Activated T-helper 1 cell treated with anti-CD3 and anti-CD28 coated beads, Interleukin-12 subunit alpha, Interleukin-12 subunit beta, Interleukin-2, Interleukin-4 antibody, amounts not matched to agents 30 ng/mL and 10 ng/mL and 1 ng/mL, durations not matched to agents 14 hours and 24 hours and 36 hours (primary cell): ENCODE measurements at regions not wholly inside any gene's neighbourhood (a gene's known extent, or its start where the extent isn't known, plus 50 kb on each side); places are given as distances from the start of the nearest gene placed in this dataset.

ENCODE experiments used
- DNase-seq: peaks from one replicate; pipeline ENCODE4 v3.0.0; 2021; ENCODE audit warnings: low spot score
- H3K27ac Mint-ChIP-seq: one replicate; pipeline ENCODE4 v1.8.0; 2021; ENCODE audit warnings: mild to moderate bottlenecking, mixed read lengths
- H3K27me3 Mint-ChIP-seq: one replicate; pipeline ENCODE4 v1.8.0; 2022; ENCODE audit warnings: mild to moderate bottlenecking, moderate library complexity, mixed read lengths; ENCODE audit not compliant: insufficient read depth
- H3K36me3 Mint-ChIP-seq: one replicate; pipeline ENCODE4 v1.8.0; 2021; ENCODE audit warnings: low read depth, mixed read lengths
- H3K4me1 Mint-ChIP-seq: one replicate; pipeline ENCODE4 v1.8.0; 2021; ENCODE audit warnings: low read depth, mixed read lengths
- H3K4me3 Mint-ChIP-seq: one replicate; pipeline ENCODE4 v1.8.0; 2021; ENCODE audit warnings: mild to moderate bottlenecking, moderate library complexity, mixed read lengths
- H3K9me3 Mint-ChIP-seq: one replicate; pipeline ENCODE4 v1.8.0; 2021; ENCODE audit warnings: mixed read lengths
- intact Hi-C: fragments of 100-400 bp; cut with micrococcal nuclease; formaldehyde crosslinking; loops from one replicate; pipeline ENCODE4 v1.15.1; 2024

DNA sequence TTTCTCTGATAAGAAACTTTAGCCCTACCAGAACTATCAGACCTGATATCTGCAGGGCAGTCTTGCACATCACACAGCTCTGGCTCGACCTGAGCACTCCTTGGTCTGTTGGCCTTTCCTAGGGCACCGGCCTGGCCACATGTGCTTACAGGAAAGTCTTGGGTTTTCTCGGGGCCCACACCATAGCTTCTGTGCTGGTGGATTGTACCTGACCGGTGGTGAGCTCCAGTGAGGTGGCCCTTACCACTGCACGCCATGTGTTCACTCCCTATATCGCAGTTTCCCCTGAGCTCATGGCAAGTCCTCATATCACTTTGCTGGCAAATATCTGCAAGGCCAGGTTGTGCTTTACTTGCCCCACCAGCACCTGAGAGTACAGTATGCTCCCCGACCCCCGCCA lies 2637.4 kb downstream of the ARAP2 start:
- intact Hi-C loops = no loop called here

DNA sequence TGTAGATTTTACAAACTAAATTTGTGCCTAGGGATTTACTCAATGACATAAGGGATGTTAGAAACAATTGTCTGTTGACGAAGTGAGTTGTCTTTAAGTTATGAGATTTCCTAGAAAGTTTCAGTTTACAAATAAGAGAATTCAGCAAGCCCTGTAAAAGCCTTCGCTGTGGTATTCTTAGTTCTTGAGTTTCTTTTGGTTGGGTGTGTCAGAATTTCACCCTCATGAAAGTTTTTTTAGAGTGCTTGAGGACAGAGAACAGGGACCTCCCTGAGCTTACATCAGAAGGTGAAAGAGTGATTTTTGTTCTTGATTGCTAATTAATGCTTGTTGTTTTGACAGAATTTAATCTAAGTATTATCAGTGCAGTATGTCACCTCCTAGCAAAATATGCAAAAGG lies 2628.2 kb downstream of the ARAP2 start:
- Mint-ChIP-seq H3K9me3 (peaks cover 14% of the 10 kb centered on the region), H3K27me3 (no peaks in the 10 kb centered on the region), H3K27ac (no peak overlapping the region), H3K4me1 (no peaks in the 10 kb centered on the region), H3K36me3 (no peaks in the 10 kb centered on the region), H3K4me3 (no peak overlapping the region)
- DNase-seq = no peak
- intact Hi-C loops = no loop called here

More for the DNA sequence above, 2637.4 kb downstream of the ARAP2 start:
- DNase-seq = no peak
- H3K27me3 Mint-ChIP-seq = no peaks in the 10 kb centered on the region
- no peaks in the 10 kb centered on the region for H3K4me1 Mint-ChIP-seq
- no peak overlapping the region for H3K27ac Mint-ChIP-seq
- H3K36me3 Mint-ChIP-seq = no peaks in the 10 kb centered on the region
- peaks cover 33% of the 10 kb centered on the region for H3K9me3 Mint-ChIP-seq
- H3K4me3 Mint-ChIP-seq = no peak overlapping the region

DNA sequence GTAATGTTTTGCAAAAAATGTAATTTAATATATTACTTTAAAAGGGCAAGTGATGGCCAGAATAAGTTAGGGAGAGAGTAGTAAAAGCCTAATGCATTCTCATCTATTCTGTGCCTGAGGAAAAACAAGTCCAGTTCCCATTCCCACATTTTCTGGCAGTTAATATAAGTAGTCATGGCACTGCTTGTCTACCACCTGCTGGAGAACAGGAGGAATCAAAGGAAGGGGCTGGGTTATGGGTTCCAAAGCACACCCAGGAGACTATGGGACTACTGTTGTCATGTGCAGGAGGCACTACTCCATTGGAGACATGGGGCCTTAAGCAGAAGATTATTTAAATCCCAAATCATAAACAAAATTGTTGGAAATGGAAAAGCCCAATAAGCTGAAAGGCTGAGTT lies 2618.6 kb downstream of the ARAP2 start:
- Mint-ChIP-seq H3K36me3 (no peaks in the 10 kb centered on the region), H3K4me3 (no peak overlapping the region), H3K27ac (no peak overlapping the region), H3K27me3 (no peaks in the 10 kb centered on the region), H3K4me1 (no peaks in the 10 kb centered on the region), H3K9me3 (peaks cover 16% of the 10 kb centered on the region)
- intact Hi-C loops = no loop called here
- no peak for DNase-seq

DNA sequence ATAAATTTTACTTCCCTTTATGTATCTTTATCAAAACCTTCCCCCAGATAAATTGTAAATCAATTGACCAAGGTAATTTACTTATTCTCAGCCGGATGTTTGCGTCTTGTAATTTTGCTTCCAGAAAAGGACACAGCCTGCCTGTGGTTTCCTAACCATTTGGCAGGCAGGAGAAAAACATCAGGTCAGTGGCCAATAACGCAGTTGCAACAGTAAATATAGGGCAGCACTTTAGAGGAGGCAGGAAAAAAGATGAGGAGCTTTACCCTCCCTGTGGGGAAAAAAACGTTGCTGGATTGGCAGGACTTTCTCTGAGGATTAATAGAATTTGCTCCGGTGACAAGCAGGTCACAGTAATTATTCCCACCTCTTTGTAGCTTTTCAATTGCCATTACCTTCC lies 2618.1 kb downstream of the ARAP2 start:
- no peak for DNase-seq
- Mint-ChIP-seq H3K4me1 (no peaks in the 10 kb centered on the region), H3K9me3 (peaks cover 15% of the 10 kb centered on the region), H3K4me3 (no peak overlapping the region), H3K27me3 (no peaks in the 10 kb centered on the region), H3K36me3 (no peaks in the 10 kb centered on the region), H3K27ac (no peak overlapping the region)
- intact Hi-C loops = no loop called here

DNA sequence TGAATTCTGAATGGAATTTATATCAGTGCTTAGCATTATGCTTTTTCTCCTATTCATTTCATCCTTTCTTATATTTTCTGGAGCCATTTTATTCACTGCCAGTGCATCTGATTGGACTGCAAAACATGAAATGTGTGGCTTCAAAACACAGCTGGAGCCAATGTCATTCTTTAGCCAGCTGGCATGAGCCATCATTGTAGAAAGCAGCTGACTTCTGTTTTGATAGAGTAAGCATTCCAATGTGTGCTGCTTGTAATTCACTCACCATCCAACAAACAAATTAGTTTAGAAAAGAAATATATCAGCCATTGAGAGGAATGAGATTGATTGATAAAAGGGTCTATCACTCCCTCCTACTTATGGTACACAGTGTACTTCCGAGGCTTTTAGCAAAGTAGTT lies 2616.0 kb downstream of the ARAP2 start:
- DNase-seq = no peak
- intact Hi-C loops = no loop called here
- Mint-ChIP-seq H3K4me1 (no peaks in the 10 kb centered on the region), H3K27ac (no peak overlapping the region), H3K36me3 (no peaks in the 10 kb centered on the region), H3K4me3 (no peak overlapping the region), H3K9me3 (peaks cover 17% of the 10 kb centered on the region), H3K27me3 (no peaks in the 10 kb centered on the region)

DNA sequence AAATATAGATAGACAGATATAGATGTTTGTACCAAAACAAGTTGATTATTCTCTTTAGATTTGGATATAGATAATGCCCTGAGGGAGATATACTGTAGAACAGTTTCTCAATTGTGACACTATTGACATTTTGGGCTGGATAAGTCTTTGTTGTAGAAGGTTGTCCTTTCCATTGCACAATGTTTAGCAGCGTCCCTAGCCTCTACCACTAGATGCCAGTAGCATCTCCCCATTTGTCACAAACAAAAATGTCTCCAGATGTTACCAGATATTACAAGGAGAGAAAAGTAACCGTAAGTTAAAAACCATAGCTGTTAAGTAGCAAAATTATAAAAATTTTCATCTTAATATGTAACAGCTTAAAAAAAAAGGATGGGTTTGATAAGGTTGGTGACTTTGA lies 2595.3 kb downstream of the ARAP2 start:
- no peaks in the 10 kb centered on the region for H3K36me3 Mint-ChIP-seq
- DNase-seq = no peak
- no peak overlapping the region for H3K4me3 Mint-ChIP-seq
- intact Hi-C loops = no loop called here
- H3K4me1 Mint-ChIP-seq = no peaks in the 10 kb centered on the region
- peaks cover 15% of the 10 kb centered on the region for H3K9me3 Mint-ChIP-seq
- no peak overlapping the region for H3K27ac Mint-ChIP-seq
- H3K27me3 Mint-ChIP-seq = no peaks in the 10 kb centered on the region

DNA sequence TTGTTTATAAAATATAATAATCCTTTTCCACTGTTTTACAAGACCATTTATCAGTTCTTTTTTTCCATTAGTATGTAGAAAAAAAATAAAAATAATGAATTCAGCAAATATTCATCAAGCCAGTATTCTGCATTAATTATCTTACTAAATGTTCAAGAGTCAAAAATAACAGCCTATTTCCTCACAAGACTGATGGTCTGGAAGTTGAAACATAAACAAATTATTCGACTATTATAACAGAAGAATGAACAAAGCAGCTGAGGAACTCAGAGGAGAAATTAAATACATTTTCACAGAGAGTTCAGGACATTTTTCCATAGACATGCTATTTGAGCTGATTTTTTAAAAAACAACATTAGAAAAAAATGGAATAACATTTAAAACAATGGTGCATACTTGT lies 2594.8 kb downstream of the ARAP2 start:
- no peak overlapping the region for H3K4me3 Mint-ChIP-seq
- H3K36me3 Mint-ChIP-seq = no peaks in the 10 kb centered on the region
- peaks cover 15% of the 10 kb centered on the region for H3K9me3 Mint-ChIP-seq
- H3K27ac Mint-ChIP-seq = no peak overlapping the region
- no peaks in the 10 kb centered on the region for H3K4me1 Mint-ChIP-seq
- no peaks in the 10 kb centered on the region for H3K27me3 Mint-ChIP-seq
- DNase-seq = no peak
- intact Hi-C loops = no loop called here

DNA sequence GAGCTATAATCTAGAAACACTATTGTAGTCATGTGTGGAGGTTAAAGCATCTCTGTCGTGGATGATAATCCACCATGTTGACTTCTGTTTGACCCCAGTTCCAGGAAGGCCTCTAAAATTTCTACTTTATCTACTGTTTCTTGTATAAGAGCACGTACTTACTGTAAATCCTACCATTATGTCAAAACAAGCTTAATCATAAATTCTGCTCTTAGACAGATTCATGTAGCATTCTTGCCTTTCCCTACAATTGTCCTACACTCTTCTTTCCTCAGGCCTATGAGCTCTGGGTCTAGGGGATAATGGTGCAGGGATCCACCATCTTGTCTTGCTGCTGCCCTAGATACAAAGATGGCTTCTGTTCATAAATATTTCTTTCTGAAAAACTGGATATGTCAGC lies 2594.3 kb downstream of the ARAP2 start:
- DNase-seq = no peak
- H3K4me1 Mint-ChIP-seq = no peaks in the 10 kb centered on the region
- no peak overlapping the region for H3K4me3 Mint-ChIP-seq
- H3K27me3 Mint-ChIP-seq = no peaks in the 10 kb centered on the region
- intact Hi-C loops = no loop called here
- H3K36me3 Mint-ChIP-seq = no peaks in the 10 kb centered on the region
- no peak overlapping the region for H3K27ac Mint-ChIP-seq
- H3K9me3 Mint-ChIP-seq = peaks cover 15% of the 10 kb centered on the region

DNA sequence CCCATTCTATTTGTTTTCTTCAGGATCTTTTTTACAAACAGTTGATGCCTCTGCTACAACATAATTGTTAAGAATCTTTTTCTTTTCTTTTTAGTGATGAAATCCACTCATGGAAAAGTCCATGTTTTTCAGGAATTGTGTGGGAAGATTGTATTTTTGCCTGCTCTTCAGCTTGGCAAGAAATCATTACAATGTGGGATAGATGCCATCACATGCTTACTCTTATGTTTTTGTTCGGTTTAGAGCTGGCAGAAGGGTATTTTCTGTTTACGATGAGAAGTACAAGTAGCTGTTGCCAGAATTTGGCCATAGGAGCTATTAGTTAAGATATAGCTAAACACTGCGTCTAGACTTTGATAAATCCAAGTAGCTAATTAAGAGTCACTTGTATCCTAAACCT lies 2585.3 kb downstream of the ARAP2 start:
- no peaks in the 10 kb centered on the region for H3K36me3 Mint-ChIP-seq
- no peak overlapping the region for H3K4me3 Mint-ChIP-seq
- no peaks in the 10 kb centered on the region for H3K27me3 Mint-ChIP-seq
- H3K9me3 Mint-ChIP-seq = peaks cover 23% of the 10 kb centered on the region
- intact Hi-C loops = no loop called here
- H3K27ac Mint-ChIP-seq = no peak overlapping the region
- no peak for DNase-seq
- no peaks in the 10 kb centered on the region for H3K4me1 Mint-ChIP-seq

DNA sequence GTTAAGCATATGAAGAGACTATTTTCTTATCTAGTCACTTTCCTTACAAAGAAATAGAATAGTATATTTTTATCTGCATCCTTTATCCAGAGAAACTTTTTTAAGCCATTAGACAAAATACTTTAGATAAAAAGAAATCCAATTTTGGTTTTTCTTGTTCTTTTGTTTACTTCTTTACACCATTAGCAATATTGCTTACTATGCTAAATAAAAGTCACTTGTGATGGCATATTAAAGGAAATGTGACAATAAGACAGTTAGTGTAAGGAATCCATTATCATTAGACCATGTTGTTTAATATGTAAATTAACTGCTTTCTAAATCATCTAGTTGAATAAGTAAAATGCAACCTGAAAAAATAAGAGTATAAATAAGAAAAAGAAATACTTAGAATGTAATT lies 2582.7 kb downstream of the ARAP2 start:
- no peak for DNase-seq
- Mint-ChIP-seq H3K4me1 (no peaks in the 10 kb centered on the region), H3K36me3 (no peaks in the 10 kb centered on the region), H3K27ac (no peak overlapping the region), H3K4me3 (no peak overlapping the region), H3K9me3 (peaks cover 37% of the 10 kb centered on the region), H3K27me3 (no peaks in the 10 kb centered on the region)
- intact Hi-C loops = no loop called here

DNA sequence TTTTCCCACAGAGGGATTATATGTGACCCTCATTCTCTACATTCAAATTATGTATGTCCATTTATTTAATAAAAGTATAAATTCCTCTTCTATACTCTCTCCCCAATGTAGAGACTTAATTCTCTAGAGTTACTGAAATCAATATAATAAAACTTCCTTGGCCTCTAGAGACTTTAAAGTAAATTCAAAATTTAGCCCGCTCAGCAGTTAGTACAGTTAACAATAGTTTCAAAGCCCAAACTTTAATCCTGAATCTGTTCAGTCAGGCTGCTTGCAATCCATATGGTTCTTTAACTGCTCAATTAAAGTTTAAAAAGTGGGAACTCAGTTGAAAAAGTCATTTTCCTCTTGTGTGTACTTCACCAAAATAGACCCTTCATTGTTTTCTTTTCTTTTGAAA lies 2558.4 kb downstream of the ARAP2 start:
- intact Hi-C loops = no loop called here
- Mint-ChIP-seq H3K4me3 (no peak overlapping the region), H3K36me3 (no peaks in the 10 kb centered on the region), H3K4me1 (no peaks in the 10 kb centered on the region), H3K27ac (no peak overlapping the region), H3K9me3 (peaks cover 7% of the 10 kb centered on the region), H3K27me3 (no peaks in the 10 kb centered on the region)
- DNase-seq = no peak

DNA sequence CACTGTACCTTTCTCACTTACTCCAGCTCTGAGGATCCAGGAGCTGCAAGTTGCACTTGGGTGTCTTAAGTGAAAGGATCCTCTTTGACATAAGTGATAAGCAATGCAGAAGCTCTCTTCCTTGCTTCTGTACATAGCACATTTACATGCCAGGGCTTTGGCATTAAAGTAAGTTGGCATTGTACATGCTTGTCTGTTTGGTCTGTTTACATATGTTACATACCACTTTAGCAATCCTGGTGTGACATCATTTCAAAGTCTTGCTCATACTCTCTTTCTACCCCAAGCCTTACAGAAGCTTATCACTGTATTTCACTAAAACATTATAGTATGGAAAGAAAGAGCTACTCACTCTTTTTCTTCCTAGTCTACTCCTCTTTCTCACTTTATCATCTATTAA lies 2548.3 kb downstream of the ARAP2 start:
- Mint-ChIP-seq H3K36me3 (no peaks in the 10 kb centered on the region), H3K4me3 (no peak overlapping the region), H3K27me3 (no peaks in the 10 kb centered on the region), H3K9me3 (peaks cover 11% of the 10 kb centered on the region), H3K4me1 (no peaks in the 10 kb centered on the region), H3K27ac (no peak overlapping the region)
- DNase-seq = no peak
- intact Hi-C loops = no loop called here

DNA sequence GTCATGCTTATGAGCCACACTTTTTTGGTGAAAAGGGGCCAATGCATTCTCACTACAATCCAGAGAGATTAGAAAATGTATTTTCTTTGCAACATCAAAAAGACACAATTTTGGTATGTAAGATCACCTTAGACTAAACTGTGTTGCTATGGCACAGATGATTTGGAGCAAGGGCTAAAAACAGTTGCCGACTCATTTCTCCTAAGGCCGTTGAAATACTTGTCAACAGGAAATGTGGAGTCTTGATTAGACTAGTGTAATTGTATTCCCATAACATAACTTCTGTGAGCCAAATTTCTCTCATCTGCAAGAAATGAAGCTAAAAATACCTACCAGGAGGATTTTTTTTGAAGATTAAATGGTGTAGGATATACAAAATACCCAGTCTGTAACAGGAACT lies 2547.7 kb downstream of the ARAP2 start:
- no peak overlapping the region for H3K4me3 Mint-ChIP-seq
- peaks cover 12% of the 10 kb centered on the region for H3K9me3 Mint-ChIP-seq
- H3K4me1 Mint-ChIP-seq = no peaks in the 10 kb centered on the region
- H3K27me3 Mint-ChIP-seq = no peaks in the 10 kb centered on the region
- H3K27ac Mint-ChIP-seq = no peak overlapping the region
- no peaks in the 10 kb centered on the region for H3K36me3 Mint-ChIP-seq
- DNase-seq = no peak
- intact Hi-C loops = no loop called here

DNA sequence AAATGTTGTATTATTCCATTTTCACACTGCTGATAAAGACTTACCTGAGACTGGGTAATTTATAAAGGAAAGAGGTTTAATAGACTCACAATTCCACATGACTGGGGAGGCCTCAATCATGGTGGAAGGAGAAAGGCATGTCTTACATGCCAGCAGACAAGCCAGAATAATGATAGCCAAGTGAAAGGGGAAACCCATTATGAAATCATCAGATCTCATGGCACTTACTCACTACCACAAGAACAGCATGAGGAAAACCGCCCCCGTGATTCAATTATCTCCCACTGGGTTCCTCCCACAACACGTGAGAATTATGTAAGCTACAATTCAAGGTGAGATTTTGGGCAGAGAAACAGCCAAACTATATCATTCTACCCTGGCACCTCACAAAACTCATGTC lies 2535.1 kb downstream of the ARAP2 start:
- no peak for DNase-seq
- Mint-ChIP-seq H3K4me1 (no peaks in the 10 kb centered on the region), H3K27me3 (no peaks in the 10 kb centered on the region), H3K27ac (no peak overlapping the region), H3K9me3 (peaks cover 26% of the 10 kb centered on the region), H3K36me3 (no peaks in the 10 kb centered on the region), H3K4me3 (no peak overlapping the region)
- intact Hi-C loops = no loop called here
